ENCODE measurements at regions not wholly inside any gene's neighbourhood (a gene's known extent, or its start where the extent isn't known, plus 50 kb on each side); places are given as distances from the start of the nearest gene placed in this dataset.

DNA sequence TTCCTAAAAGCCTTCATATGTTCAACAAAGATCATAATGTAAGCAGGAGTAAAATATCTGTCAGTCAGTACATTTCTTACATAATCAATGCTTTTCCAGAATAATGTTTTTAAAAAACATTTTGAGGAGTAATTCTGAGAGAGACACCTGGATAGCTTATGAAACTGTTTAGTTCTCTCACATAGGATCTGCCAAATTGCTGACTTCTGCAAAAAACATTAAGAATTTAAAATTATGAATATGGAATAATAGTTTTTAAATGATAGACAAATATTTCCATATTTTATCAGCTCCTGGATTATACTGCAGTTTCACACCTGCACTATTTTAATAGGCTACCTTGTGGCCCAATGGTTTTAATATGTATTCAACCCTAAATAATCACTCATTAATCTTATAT, 142.7 kb upstream of the RUNX1 start:
- TF ChIP-seq, protein P1, sequence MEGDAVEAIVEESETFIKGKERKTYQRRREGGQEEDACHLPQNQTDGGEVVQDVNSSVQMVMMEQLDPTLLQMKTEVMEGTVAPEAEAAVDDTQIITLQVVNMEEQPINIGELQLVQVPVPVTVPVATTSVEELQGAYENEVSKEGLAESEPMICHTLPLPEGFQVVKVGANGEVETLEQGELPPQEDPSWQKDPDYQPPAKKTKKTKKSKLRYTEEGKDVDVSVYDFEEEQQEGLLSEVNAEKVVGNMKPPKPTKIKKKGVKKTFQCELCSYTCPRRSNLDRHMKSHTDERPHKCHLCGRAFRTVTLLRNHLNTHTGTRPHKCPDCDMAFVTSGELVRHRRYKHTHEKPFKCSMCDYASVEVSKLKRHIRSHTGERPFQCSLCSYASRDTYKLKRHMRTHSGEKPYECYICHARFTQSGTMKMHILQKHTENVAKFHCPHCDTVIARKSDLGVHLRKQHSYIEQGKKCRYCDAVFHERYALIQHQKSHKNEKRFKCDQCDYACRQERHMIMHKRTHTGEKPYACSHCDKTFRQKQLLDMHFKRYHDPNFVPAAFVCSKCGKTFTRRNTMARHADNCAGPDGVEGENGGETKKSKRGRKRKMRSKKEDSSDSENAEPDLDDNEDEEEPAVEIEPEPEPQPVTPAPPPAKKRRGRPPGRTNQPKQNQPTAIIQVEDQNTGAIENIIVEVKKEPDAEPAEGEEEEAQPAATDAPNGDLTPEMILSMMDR (IDR thresholded peaks at IDR 0.05): no peak
- TF ChIP-seq POLR2A (IDR thresholded peaks at IDR 0.05): no peak

Measured in thyroid gland (tissue), 4 donors.